Prostate gland (tissue), 2 donors: ENCODE measurements at regions not wholly inside any gene's neighbourhood (a gene's known extent, or its start where the extent isn't known, plus 50 kb on each side); places are given as distances from the start of the nearest gene placed in this dataset.

Source experiments
- DNase-seq: peaks from one replicate; pipeline ENCODE4 v3.0.0-alpha.2; 2019; ENCODE audit warnings: low spot score
- H3K27ac ChIP-seq, 2 donors: fragments of 200-600 bp; sonication (generic); 2 replicates each; pipeline ENCODE4 v1.5.1; 2017 to 2019
- H3K27me3 ChIP-seq: fragments of 200-600 bp; sonication (generic); replicated peaks from 2 replicates; pipeline ENCODE4 v1.5.1; 2019; ENCODE audit not compliant: insufficient read depth
- H3K36me3 ChIP-seq, 2 donors: fragments of 200-600 bp; sonication (generic); 1 replicate in 1 of 2; 2 replicates in 1 of 2; pipeline versions ENCODE4 v1.5.1 to v1.8.1; 2017 to 2019
- H3K4me1 ChIP-seq: fragments of 200-600 bp; sonication (generic); replicated peaks from 2 replicates; pipeline ENCODE4 v1.5.1; 2019
- H3K4me3 ChIP-seq, 2 donors: fragments of 200-600 bp; sonication (generic); 2 replicates each; pipeline ENCODE4 v1.5.1; 2017 to 2019
- H3K9me3 ChIP-seq: fragments of 200-600 bp; sonication (generic); 2 replicates; pipeline ENCODE4 v1.5.1; 2017
- CTCF ChIP-seq, 4 experiments: fragments of 200-600 bp in 2 of 4; fragments of 450-650 bp in 2 of 4; sonication (generic) in 2 of 4; IDR thresholded peaks; 1 replicate in 3 of 4; 2 replicates in 1 of 4; pipeline ENCODE4 v1.5.1; 2016 to 2019; ENCODE audit warnings: antibody characterized with exemption in 4 of 4, mild to moderate bottlenecking in 2 of 4, moderate library complexity in 2 of 4
- POLR2A ChIP-seq: fragments of 450-650 bp; IDR thresholded peaks from one replicate; pipeline ENCODE4 v1.6.1; 2016; ENCODE audit warnings: antibody characterized with exemption, mild to moderate bottlenecking
- POLR2AphosphoS5 ChIP-seq: sonication (generic); formaldehyde crosslinking; IDR thresholded peaks from one replicate; pipeline ENCODE4 v1.6.1; 2017; ENCODE audit warnings: antibody characterized with exemption
- WGBS: methylation state at CpG from one replicate; pipeline ENCODE4 v1.1.5; 2018; 5-methylcytosine and 5-hydroxymethylcytosine counted together
- intact Hi-C: fragments of 100-400 bp; cut with DNase I; formaldehyde crosslinking; loops from one replicate; pipeline ENCODE4 v1.14.2; 2022

- H3K27me3 ChIP-seq = no peaks in the 10 kb centered on the region
- H3K9me3 ChIP-seq = no peaks in the 10 kb centered on the region
- intact Hi-C loops = no loop called here
- DNase-seq = no peak
- no peak overlapping the region for H3K4me3 ChIP-seq
- TF ChIP-seq POLR2A = no peak
- no peak for TF ChIP-seq POLR2AphosphoS5
- no peak for TF ChIP-seq CTCF (IDR thresholded peaks at IDR 0.05)
- H3K36me3 ChIP-seq = peaks cover 0 to 3% of the 10 kb centered on the region in 2 donors
- H3K4me1 ChIP-seq = peaks cover 71% of the 10 kb centered on the region
- H3K27ac ChIP-seq = peak overlapping the region; percentile 96 to 99
- WGBS = 51% methylated on average over 18 of the region's 18 CpGs
Observed at GRCh38 chr22:46086577-46087335, 63.6 kb upstream of the PPARA start.

- intact Hi-C loops = no loop called here
- peaks cover 0 to 4% of the 10 kb centered on the region in 2 donors for H3K36me3 ChIP-seq
- H3K4me1 ChIP-seq = peaks cover 72% of the 10 kb centered on the region
- 50% methylated on average over 10 of the region's 14 CpGs for WGBS
- H3K27ac ChIP-seq = peak overlapping the region; percentile 96 to 99
- DNase-seq = no peak
- no peak for TF ChIP-seq POLR2A
- TF ChIP-seq POLR2AphosphoS5 = no peak
- no peak for TF ChIP-seq CTCF (IDR thresholded peaks at IDR 0.05)
- H3K9me3 ChIP-seq = no peaks in the 10 kb centered on the region
- no peak overlapping the region for H3K4me3 ChIP-seq
- H3K27me3 ChIP-seq = no peaks in the 10 kb centered on the region
Observed at GRCh38 chr22:46087336-46087690, 63.0 kb upstream of the PPARA start.

GRCh38 chr22:46087816-46088277, 62.5 kb upstream of the PPARA start:
- H3K27me3 ChIP-seq = no peaks in the 10 kb centered on the region
- intact Hi-C loops = no loop called here
- H3K4me3 ChIP-seq = peak overlapping the region; percentile 3 to 15
- TF ChIP-seq POLR2A (peak; percentile 60), CTCF (IDR thresholded peaks at IDR 0.05) (no peak), POLR2AphosphoS5 (peak; percentile 71)
- peaks cover 72% of the 10 kb centered on the region for H3K4me1 ChIP-seq
- peak; percentile 85 for DNase-seq
- H3K36me3 ChIP-seq = peaks cover 0 to 4% of the 10 kb centered on the region in 2 donors
- H3K9me3 ChIP-seq = no peaks in the 10 kb centered on the region
- 7% methylated on average over 20 of the region's 22 CpGs for WGBS
- peak overlapping the region; percentile 96 to 99 for H3K27ac ChIP-seq

- no peaks in the 10 kb centered on the region for H3K27me3 ChIP-seq
- intact Hi-C loops = no loop called here
- TF ChIP-seq POLR2AphosphoS5 (peak; percentile 28), CTCF (IDR thresholded peaks at IDR 0.05) (no peak)
- H3K4me1 ChIP-seq = peaks cover 72% of the 10 kb centered on the region
- H3K4me3 ChIP-seq = peak overlapping the region in 1 of 2 donors; percentile 15
- no peak for DNase-seq
- H3K36me3 ChIP-seq = peaks cover 0 to 4% of the 10 kb centered on the region in 2 donors
- H3K27ac ChIP-seq = peak overlapping the region; percentile 96 to 99
- no peaks in the 10 kb centered on the region for H3K9me3 ChIP-seq
- WGBS = 19% methylated on average over 25 of the region's 25 CpGs
Observed at GRCh38 chr22:46088541-46089311, 61.6 kb upstream of the PPARA start.
